Fibroblast of skin of abdomen (primary cell): ENCODE measurements at regions not wholly inside any gene's neighbourhood (a gene's known extent, or its start where the extent isn't known, plus 50 kb on each side); places are given as distances from the start of the nearest gene placed in this dataset.

ENCODE experiments used
- DNase-seq: peaks from one replicate; pipeline ENCODE4 v3.0.0-alpha.2; 2013

GRCh38 chr4:117327491-117327890 is 242.1 kb upstream of the TRAM1L1 start:
- DNase-seq: no peak

DNA sequence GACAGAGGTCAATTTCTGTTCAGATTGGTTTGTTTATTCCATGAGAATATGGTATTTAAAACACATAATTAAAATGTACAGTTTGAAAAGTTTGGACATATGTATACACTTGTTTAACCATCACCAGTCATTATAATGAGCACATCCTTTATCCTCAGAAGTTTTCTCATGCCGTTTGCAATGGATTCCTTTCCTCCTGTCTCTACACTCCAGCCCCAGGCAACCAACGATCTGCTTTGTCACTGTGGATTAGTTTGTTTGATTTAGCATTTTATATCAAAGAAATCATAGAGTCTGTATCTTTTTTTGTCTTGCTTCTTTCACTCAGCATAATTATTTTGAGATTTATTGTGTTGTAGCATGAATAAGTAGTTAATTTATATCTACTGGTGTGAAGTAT is 243.0 kb upstream of the TRAM1L1 start:
- DNase-seq: no peak

- DNase-seq: no peak
These were observed 246.4 kb upstream of the TRAM1L1 start for GRCh38 chr4:117331817-117332216.

DNA sequence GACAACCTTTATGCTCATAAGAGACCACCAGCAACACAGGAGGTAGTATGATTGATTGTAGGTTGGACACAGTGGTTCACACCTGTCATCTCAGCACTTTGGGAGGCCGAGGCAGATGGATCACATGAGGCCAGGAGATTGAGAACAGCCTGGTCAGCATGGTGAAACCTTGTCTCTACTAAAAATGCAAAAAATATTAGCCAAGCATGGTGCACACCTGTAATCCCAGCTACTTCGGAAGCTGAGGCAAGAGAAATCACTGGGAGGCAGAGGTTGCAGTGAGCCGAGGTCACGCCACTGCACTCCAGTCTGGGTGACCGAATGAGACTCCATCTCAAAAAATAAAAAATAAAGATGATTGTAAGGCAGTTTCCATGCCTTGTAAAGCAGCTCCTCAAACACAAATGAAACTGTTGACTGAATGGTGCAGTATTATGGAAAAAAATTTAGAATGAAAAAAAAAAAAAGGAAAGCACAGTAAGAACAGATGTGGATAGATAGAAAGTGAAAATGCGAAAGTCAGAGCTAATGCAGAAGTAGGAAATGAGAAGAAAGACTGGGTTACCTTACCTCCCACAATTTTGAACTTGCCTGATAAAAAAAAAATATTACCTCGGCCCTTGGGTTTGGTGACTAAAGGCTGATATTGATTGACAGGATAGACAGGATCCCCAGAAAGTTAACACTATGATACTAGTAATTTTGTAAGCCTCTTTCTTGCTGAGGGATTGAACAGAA is 249.2 kb upstream of the TRAM1L1 start:
- DNase-seq: no peak

DNA sequence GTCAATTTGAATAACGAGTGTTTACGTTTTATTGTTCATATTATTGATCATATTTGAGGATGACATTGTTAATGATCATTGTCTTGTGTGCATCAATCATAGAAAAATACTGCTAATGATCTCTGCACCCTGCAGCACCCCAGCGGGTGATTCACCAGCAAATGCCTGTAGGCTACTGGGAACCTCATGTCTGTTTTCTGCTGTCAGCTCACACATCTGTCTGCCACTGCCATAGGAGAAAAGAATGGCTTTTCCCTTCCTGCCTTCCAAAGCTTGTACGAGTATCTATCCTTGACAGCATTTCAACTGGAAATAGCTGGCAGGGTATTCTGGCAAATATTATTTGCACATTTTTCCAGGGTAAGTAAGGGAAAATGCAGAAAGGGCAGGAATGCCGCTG is 272.1 kb upstream of the TRAM1L1 start:
- DNase-seq: peak; percentile 11

- peak; percentile 1 for DNase-seq
These were observed 272.5 kb upstream of the TRAM1L1 start for GRCh38 chr4:117357866-117358265.

GRCh38 chr4:117370944-117371668 is 285.7 kb upstream of the TRAM1L1 start:
- no peak for DNase-seq

- DNase-seq: no peak
These were observed 289.7 kb upstream of the TRAM1L1 start for GRCh38 chr4:117375101-117375500.

- DNase-seq: no peak
These were observed 291.3 kb upstream of the TRAM1L1 start for GRCh38 chr4:117376692-117377091.

- DNase-seq: no peak
These were observed 293.6 kb upstream of the TRAM1L1 start for GRCh38 chr4:117378942-117379341.

DNA sequence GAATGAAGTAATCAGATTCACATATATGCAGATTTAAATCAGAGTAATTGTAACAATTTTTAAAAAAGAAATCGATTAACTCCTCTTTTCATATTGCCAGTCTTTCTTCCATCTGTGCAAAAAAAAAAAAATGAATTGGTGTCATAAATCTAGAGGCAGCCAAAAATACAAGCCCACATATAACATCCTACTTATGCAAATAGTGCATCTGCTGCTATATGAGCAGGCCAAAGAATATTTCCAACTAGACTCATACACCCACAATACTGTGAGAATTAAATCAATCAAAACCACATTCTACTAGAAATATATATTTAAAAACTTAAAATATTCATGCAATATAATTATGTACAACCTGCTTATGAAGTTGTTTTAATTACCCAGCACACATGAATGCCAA is 298.1 kb upstream of the TRAM1L1 start:
- DNase-seq: no peak

DNA sequence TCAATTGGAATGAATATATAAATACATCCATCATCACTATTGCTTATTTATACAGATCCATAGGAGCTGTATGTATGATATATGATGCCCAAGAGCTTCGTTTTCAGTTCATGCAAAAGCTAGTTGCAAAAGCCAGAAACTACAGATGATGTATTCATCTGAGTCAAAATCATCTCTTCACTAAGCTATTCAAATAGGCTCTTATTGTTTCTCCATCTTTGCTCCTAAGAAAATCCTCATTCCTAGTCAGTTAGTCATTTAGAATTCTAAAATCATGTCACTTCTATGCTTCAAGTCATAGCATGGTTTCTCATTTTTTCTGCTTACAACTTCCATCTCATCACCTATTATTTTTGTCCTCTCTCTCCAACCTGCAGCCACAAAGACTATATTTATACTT is 300.1 kb upstream of the TRAM1L1 start:
- peak; percentile 34 for DNase-seq

GRCh38 chr4:117387072-117387471 is 301.7 kb upstream of the TRAM1L1 start:
- DNase-seq: no peak

DNA sequence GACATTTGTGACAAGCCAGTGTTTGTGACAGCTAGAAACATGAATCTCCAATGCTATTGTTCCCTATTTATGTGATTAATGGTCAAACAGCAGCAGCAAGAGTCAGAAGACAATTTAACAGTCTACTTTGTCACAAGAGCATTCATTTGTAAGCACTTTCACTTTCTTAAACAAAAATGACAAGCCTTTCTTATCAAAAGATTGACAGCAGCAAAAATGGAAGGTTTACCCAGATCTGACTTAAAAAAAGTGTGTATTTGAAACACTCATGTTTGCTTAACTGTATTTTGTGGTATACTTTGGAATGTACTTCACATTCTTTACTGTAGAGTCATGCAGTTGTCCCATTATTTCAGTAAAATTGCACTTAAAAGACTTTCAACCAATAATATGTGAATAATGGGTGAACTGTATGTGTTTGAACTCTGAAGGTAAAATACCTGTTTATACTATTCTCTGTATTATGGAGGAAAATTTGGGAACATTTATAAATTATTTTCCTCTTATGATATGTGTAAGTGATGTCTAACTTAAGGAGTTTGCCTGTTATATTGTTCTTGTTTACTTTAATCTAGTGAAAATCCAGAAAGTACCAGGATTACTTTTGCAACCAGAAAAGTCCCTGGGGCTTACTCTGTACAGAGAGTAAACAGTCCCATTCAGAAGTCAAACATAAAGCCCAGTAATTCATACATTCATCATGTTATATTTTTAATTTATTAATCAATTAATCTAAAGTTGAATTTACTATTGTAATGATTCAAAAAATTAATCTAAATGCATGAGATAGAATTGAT is 314.9 kb upstream of the TRAM1L1 start:
- DNase-seq: peak; percentile 82

DNA sequence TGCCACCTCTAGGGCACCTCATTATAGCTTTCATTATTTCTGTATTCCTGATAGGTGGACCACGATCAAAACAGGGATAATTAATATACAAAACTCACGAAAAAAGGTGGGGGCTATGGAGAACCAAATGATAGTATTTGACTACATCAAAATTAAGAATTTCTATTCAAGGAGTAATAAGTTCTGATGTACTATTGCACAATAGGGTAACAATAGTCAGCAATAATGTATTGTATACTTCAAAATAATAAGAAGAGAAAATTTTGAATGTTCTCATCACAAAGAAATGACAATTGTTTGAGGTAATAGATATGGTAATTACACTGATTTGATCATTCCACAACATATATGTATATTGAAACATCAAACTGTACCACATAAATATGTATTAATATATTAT is 327.3 kb upstream of the TRAM1L1 start:
- no peak for DNase-seq

GRCh38 chr4:117417856-117418255 is 332.5 kb upstream of the TRAM1L1 start:
- peak; percentile 31 for DNase-seq

DNA sequence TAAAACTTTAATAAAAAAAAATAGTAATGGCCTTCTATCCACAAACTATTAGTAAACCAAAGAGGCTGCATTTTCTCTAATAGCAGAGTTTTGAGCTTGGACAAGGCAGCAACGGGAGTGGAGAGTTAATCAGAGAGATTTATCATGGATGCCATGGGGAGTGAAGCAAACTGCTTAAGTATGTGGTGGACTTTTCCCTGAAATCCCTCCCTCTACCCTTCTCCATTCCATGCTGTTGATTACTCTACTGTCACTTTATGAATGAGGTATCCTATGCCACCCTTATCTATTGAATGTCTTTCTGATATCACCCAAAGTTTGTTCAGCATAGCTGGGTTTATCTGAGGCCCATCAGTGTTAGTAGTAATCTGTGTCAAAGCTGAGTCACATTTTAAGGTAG is 335.6 kb upstream of the TRAM1L1 start:
- DNase-seq: no peak

DNA sequence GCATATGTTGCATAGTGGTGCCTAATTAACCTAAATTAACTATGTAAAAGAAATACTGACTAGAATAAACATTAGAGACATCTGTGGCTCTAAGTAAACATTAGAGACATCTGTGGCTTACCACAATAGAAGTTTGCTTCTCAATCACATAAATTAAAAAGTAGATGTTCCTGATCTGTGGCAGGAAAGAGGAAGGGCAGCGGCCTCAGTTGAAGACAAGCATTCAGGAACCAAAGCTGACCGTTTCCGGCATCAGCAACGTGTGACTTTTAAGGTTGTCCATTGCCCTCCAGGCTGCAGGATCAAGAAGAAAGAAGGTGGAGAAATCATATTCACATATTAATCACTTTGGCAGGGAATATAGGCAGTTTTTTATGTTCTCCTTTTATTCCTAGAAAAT is 336.3 kb upstream of the TRAM1L1 start:
- DNase-seq: no peak

GRCh38 chr4:117422297-117422696 is 336.9 kb upstream of the TRAM1L1 start:
- no peak for DNase-seq

DNA sequence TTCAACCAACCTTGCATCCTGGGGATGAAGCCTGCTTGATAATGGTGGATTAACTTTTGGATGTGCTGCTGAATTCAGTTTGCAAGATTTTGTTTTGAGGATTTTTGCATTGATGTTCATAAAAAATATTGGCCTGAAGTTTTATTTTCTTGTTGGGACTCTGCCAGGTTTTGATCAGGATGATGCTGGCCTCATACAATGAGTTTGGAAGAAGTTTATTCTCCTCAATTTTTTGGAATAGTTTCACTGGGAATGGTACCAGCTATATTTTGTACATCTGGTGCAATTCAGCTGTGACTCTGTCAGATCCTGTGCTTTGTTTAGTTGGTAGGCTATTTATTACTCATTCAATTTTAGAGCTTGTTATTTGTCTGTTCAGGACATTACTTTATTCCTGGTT is 340.3 kb upstream of the TRAM1L1 start:
- DNase-seq: no peak

DNA sequence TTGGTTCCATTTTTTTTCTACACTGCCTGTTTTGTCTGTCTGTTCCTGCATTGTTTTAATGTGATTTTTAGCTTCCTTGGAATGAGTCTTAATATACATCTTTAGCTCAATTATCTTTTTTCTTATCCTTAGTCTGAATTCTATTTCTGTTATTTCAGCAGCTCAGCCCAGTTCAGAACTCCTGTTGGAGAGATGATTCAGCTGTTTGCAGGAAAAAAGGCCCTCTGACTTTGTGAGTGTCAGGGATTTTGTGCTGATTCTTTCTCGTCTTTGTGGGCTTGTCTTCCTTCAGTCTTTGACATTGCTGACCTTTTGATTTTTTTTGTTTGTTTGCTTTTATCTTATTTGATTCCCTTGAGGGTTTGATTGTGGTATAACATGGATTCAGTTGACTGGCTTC is 343.2 kb upstream of the TRAM1L1 start:
- DNase-seq: no peak

- DNase-seq: no peak
These were observed 343.7 kb upstream of the TRAM1L1 start for GRCh38 chr4:117429061-117429460.

- no peak for DNase-seq
These were observed 344.1 kb upstream of the TRAM1L1 start for GRCh38 chr4:117429506-117429905.

- no peak for DNase-seq
These were observed 349.0 kb upstream of the TRAM1L1 start for GRCh38 chr4:117434424-117434823.
